ENCODE measurements at regions not wholly inside any gene's neighbourhood (a gene's known extent, or its start where the extent isn't known, plus 50 kb on each side); places are given as distances from the start of the nearest gene placed in this dataset.
"Not testable (repeated sequence)": the region's sequence is repeated elsewhere in the genome, so short reads cannot be mapped to it uniquely, and the experiment has no call there.

DNA sequence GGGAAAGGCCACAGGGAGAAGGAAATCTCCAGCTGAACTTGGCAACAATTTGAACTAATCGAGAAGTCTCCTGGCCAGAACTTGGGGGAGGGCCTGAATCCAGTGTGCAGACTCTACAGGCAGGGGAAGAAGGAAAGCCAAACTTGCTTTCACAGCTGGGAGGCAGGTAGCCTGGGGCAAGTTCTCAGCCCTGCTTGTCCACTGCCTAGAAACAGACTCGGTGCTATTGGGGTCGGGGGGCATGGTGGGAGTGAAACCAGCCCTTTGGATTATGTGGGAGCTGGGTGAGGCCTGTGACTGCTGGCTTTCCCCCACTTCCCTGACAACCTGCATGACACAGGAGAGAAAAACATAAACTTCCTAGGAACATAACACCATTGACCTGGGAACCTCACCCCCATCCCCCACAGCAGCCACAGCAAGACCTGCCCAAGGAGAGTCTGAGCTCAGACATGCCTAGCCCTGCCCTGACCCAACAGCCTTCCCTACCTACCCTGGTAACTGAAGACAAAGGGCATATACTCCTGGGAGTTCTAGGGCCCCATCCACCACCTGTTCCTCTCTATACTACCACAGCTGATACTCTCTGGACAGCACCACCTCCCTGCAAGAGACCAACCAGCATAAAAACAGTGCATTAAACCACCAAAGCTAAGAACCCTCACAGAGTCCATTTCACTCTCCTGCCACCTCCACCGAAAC, 103.7 kb upstream of the MNS1 start:
- ChIA-PET CTCF (interaction anchor here (1.0 kb wide), 1 partner anchor 14 kb away, joined by 3 read pairs; no protein-coding TSS in a partner anchor), POLR2A (no interaction called here)
- Histone ChIP-seq H3K36me3 (ENCODE audit: control insufficient read depth, insufficient read depth, low read length) (no peaks in the 10 kb centered on the region), H3K4me3 (ENCODE audit: low read depth, low read length) (no peak overlapping the region), H3K27me3 (ENCODE audit: control insufficient read depth, insufficient read depth, low read length) (peaks cover 2% of the 10 kb centered on the region)
- DNase-seq (ENCODE audit: low read depth), result no peak
- TF ChIP-seq, protein P1, sequence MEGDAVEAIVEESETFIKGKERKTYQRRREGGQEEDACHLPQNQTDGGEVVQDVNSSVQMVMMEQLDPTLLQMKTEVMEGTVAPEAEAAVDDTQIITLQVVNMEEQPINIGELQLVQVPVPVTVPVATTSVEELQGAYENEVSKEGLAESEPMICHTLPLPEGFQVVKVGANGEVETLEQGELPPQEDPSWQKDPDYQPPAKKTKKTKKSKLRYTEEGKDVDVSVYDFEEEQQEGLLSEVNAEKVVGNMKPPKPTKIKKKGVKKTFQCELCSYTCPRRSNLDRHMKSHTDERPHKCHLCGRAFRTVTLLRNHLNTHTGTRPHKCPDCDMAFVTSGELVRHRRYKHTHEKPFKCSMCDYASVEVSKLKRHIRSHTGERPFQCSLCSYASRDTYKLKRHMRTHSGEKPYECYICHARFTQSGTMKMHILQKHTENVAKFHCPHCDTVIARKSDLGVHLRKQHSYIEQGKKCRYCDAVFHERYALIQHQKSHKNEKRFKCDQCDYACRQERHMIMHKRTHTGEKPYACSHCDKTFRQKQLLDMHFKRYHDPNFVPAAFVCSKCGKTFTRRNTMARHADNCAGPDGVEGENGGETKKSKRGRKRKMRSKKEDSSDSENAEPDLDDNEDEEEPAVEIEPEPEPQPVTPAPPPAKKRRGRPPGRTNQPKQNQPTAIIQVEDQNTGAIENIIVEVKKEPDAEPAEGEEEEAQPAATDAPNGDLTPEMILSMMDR (IDR thresholded peaks at IDR 0.05; ENCODE audit: insufficient read depth, low read depth, low read length), result no peak

DNA sequence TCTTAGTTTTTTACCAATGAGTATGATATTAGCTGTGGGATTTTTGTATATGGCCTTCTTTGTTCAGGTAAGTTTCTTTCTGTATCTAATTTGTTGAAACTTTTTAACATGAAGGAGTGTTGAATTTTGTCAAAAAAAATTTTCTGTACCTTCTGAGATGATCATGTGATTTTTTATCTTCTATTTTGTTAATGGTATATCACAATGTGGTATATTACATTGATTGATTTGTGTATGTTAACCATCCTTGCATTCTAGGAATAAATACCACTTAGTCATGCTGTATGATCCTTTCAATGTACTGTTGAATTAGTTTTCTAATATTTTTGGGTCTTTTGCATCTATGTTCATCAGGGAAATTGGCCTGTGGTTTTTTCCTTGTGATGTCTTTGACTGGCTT, 92.5 kb upstream of the MNS1 start:
- POLR2A ChIA-PET, result no interaction called here
- H3K27me3 ChIP-seq (ENCODE audit: control insufficient read depth, insufficient read depth, low read length), result no peaks in the 10 kb centered on the region
- CTCF ChIA-PET, result interaction anchor here (0.6 kb wide), 1 partner anchor 141 kb away, joined by 3 read pairs; no protein-coding TSS in a partner anchor
- DNase-seq (ENCODE audit: low read depth), result no peak
- H3K4me3 ChIP-seq (ENCODE audit: low read depth, low read length), result no peak overlapping the region
- TF ChIP-seq, protein P1 (IDR thresholded peaks at IDR 0.05; ENCODE audit: insufficient read depth, low read depth, low read length), result no peak
- no peaks in the 10 kb centered on the region for H3K36me3 ChIP-seq (ENCODE audit: control insufficient read depth, insufficient read depth, low read length)

DNA sequence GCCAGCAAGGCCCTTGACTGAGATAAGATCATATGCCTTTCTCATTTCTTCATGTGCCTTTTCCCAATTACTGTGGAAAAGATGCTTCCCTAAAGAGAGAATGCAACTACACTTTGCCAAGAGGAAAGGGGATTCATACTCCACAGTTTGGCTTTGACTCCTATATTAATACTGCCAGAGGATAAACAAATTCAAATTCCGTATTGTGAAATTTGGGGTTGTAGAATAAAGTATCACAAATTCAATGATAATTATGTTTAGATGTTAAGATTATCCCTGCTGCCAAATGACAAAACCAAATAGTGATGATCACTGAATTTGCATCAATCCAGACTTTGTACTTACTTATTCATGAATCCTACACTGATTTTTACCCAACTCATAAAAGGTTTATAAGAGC, 88.5 kb upstream of the MNS1 start:
- no peaks in the 10 kb centered on the region for H3K27me3 ChIP-seq (ENCODE audit: control insufficient read depth, insufficient read depth, low read length)
- no peak for DNase-seq (ENCODE audit: low read depth)
- no peaks in the 10 kb centered on the region for H3K36me3 ChIP-seq (ENCODE audit: control insufficient read depth, insufficient read depth, low read length)
- CTCF ChIA-PET, result no interaction called here
- H3K4me3 ChIP-seq (ENCODE audit: low read depth, low read length), result no peak overlapping the region
- TF ChIP-seq, protein P1 (IDR thresholded peaks at IDR 0.05; ENCODE audit: insufficient read depth, low read depth, low read length), result no peak
- POLR2A ChIA-PET, result no interaction called here

DNA sequence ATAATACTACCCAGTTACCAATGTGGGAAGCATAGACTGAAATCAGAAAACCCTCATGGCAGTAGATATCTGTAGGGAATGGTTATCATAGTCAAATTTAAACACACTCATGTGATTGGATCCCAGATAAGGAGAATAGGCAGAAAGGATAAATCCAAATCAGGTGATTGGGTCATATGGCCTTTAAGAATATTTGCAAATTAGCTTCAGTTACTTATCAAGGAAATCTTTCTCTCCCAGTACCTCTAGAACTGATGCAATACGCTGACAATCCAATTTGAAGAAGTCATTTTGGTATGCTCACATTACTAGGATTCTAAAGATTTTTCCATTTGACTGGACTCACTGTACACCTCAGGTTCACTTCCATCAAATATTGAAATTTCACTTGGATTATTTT, 87.7 kb upstream of the MNS1 start:
- ChIA-PET CTCF (no interaction called here), POLR2A (no interaction called here)
- TF ChIP-seq, protein P1 (IDR thresholded peaks at IDR 0.05; ENCODE audit: insufficient read depth, low read depth, low read length), result no peak
- DNase-seq (ENCODE audit: low read depth), result no peak
- Histone ChIP-seq H3K4me3 (ENCODE audit: low read depth, low read length) (no peak overlapping the region), H3K36me3 (ENCODE audit: control insufficient read depth, insufficient read depth, low read length) (no peaks in the 10 kb centered on the region), H3K27me3 (ENCODE audit: control insufficient read depth, insufficient read depth, low read length) (no peaks in the 10 kb centered on the region)

DNA sequence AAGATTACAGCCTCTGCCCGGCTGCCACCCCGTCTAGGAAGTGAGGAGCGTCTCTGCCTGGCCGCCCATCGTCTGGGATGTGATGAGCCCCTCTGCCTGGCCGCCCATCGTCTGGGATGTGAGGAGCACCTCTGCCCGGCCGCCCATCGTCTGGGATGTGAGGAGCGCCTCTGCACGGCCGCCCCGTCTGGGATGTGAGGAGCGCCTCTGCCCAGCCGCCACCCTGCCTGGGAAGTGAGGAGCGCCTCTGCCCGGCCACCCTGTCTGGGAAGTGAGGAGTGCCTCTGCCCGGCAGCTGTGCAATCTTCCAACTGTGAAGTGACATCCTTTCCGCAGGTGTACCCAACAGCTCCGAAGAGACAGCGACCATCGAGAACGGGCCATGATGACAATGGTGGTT, 75.6 kb upstream of the MNS1 start:
- CTCF ChIA-PET; POLR2A ChIA-PET; H3K36me3 ChIP-seq (ENCODE audit: control insufficient read depth, insufficient read depth, low read length); DNase-seq (ENCODE audit: low read depth); H3K27me3 ChIP-seq (ENCODE audit: control insufficient read depth, insufficient read depth, low read length); H3K4me3 ChIP-seq (ENCODE audit: low read depth, low read length): not testable (repeated sequence)

GRCh38 chr15:56540157-56540556, 75.2 kb upstream of the MNS1 start:
- DNase-seq (ENCODE audit: low read depth); CTCF ChIA-PET; H3K27me3 ChIP-seq (ENCODE audit: control insufficient read depth, insufficient read depth, low read length); H3K36me3 ChIP-seq (ENCODE audit: control insufficient read depth, insufficient read depth, low read length); POLR2A ChIA-PET; H3K4me3 ChIP-seq (ENCODE audit: low read depth, low read length): not testable (repeated sequence)

Measured in BJ (cell line).